ENCODE measurements at regions not wholly inside any gene's neighbourhood (a gene's known extent, or its start where the extent isn't known, plus 50 kb on each side); places are given as distances from the start of the nearest gene placed in this dataset.

DNA sequence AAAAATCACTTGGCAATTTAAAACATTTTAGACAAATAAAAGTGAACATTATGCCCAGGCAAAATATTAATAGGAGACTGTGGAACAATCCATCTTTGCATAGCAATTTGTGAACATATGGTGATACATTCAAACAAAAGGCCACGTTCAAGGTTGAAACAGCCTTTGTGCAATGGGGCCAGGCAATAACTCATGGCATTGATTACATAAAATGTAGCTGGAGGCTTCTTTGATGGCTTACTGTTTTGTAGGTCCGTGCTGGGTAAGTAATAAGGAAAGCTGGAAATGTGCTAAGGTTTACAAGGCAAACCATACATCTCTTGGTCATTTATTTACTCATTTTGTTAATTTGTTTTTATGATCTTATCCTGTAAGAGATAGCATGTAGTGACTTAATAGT is 651.8 kb downstream of the KCTD16 start:
- no peak for DNase-seq (ENCODE audit: low read depth)

DNA sequence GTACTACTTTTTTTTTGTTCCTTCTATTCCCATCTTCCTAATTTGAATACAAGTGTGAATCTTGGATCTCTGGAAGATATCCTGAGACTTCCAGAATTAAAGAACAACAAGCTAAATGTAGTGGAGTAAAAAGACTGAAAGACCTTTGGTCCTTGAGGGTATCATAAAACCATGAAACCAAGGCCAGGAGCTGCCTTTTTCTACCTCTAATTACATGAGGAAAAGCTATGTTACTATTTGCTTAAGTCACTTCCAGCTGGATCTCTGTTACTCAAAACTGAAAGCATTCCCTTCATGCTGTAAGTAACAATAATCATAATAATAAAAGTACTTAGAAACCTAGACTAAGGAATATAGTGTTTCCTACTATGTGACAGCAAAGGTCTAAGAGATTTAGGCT is 649.6 kb downstream of the KCTD16 start:
- DNase-seq (ENCODE audit: low read depth): no peak

DNA sequence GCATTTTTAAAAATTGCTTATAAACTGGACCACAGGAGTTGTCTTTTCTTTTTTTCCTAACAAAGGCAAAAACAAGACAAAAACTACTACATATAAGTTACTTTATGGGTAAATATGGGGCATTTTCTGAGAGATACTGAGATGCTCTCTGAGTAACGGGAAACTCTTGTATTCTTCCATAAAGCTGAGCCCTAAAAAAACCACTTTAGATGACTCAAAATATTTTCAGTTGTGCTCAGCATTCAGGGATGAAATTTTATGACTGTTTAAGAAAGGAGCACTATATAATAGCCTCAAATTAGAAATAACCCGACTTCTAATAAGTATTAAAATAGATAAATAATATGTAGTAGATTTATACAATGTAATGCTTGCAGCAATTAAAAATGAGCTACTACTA is 644.5 kb downstream of the KCTD16 start:
- DNase-seq (ENCODE audit: low read depth): no peak

DNA sequence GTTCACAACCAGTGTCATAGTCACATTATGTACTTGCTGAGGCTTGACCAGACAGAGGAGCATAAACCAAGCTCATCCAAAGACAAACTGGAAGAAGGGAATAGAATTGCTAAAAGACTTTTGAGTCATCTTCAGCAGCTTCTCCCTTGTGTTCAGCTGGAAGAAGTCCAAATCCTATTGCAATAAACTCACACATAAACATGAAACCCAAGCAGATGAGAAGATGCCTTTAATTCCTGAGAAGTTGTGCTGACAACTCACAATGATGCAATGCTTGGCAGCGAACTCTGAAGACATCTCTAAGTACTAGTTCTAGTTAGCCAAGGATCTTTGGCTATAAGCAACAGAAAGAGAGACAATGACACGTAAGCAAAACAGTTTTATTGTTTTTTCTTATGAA is 642.1 kb downstream of the KCTD16 start:
- DNase-seq (ENCODE audit: low read depth): no peak

DNA sequence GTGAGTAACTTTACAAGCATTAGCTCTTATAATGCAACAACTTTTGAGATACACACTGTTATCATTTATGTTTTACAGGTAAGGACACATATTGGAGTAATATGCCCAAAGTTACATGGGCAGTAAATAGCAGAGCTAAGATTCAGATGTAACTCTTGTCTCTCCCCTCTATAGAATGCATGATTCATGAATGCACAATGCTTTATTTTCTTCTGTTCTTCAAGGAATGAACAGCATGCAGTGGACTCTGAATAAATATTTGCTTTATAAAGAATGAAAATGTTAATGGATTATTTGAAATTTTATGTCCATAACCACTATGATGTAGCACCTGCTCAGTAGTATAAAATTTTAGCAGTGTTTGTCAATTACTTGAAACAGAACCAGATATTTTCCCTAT is 629.5 kb downstream of the KCTD16 start:
- no peak for DNase-seq (ENCODE audit: low read depth)

DNA sequence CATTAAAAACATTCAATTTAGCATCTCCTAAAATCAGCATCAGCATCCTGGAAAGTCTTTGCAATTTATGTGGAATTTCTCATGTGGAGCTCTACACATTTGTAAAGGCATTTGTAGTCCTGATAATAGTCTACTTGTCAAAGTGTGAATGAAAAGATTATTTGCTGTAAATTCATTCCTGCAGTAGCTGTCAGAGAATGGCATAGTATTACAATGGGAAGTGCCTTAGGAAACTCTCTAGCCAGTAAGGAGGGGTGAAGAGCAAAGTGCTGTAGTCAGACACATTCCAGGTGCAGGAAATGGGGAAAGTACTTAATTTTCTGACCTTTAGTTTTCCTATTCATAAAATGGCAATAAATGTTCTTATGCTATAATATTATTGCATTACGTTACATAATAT is 627.9 kb downstream of the KCTD16 start:
- no peak for DNase-seq (ENCODE audit: low read depth)

DNA sequence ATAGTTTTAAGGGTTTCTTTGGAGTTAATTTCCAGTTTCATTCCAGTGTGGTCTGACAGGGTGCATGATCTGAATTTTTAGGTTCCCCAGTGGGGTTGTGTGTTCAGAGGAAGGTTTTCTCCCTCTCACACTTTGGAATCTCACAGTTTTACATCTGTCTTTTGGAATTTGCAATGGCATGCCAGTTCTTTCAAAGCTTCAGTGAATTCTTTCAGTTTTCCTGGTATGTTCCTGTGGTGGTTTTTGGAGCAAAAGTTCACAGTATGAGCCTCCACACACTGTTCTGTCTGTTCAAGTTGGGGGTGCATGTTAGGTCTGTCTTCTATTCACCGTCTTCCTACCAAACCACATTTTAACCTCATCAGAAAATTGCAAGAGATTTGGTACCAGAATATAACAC is 624.2 kb downstream of the KCTD16 start:
- DNase-seq (ENCODE audit: low read depth): no peak

DNA sequence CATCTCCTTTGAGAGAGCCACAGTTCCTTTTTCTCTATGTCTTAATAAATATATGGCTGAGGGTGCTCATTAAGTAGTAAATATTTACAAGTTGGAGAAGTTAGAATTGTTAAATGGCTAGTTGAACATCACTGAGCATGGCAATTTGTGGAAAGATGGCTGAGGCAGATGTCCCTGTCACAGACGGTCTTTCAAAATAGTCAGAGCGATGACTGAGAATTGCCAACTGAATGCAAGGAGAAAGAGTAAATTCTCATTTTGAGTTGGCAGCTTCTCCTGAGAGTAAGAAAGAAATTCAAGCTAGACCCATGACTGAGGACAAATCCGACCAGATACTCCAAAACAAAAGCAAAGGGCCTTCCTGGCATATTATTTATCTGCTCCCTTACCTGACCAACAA is 617.9 kb downstream of the KCTD16 start:
- DNase-seq (ENCODE audit: low read depth): no peak

DNA sequence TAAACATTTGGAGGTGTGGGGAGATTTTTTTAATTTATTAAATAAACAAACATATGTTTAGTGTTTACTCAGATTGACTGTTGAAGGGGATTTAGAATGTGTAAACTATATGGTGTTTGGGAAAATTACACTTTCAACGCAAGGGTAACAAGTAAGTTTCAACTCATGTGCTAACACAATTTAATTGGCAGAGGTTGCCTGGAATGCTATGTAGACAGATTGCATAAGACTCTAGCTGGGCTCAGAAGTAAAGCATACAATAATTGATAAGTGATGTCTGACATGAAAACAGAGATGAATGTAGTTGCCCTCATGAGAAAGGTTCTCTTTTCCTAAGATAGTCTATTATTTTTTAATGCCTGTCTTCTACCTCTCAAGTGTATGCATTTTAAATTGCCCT is 617.4 kb downstream of the KCTD16 start:
- DNase-seq (ENCODE audit: low read depth): no peak

DNA sequence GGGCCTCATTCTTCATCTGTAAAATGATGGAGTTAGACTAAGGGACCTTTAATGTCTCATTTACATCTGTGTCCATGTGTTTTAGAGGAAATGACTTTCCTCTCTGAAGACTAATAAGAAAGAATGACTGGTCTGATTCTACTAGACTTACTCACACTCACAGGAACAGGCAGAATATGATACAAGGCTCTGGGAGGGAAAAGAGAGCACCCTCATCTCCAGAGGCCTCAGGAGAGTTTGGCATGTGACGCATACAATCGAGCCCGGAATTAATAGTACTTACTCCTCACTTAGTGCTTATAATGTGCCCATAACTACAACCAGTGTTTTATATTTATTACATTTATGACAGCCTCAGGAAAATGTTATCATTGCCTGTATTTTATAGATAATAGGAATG is 608.7 kb downstream of the KCTD16 start:
- DNase-seq (ENCODE audit: low read depth): no peak

DNA sequence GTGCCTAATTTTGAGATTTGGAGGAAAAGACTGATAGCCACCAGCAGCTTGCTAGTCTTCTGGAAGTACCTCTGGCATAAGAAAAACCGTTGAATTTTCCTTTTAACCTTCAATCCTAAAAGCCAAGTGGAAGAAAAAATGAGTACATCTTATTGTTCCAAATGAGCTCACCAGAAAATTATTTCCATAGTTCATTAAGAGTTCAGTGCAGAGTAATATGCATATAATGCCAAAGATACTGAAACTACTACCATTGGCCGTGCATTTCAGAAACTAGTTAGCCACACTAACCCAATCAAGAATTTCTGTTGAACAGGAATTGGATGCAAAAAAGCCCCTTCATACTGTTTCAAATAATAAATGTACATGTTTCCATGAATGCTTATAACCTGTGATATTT is 607.9 kb downstream of the KCTD16 start:
- DNase-seq (ENCODE audit: low read depth): no peak

DNA sequence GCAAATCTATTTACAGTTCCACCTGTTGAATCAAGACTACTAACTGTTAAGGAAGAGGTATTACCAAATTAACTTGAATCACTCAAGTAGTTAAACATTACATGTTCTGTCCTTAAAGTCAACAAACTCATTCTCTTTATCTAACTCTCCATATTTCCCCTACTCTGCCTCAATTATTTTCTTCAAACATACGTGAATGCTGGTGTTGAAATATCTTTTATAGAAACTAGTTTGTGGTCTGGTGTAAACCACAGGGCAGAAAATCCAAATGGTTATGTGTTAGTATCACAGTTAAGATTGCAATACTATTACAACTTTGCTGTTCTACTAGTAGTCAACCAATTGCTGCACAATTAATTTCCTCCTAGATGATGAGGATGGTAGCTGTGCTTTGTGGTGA is 603.5 kb downstream of the KCTD16 start:
- DNase-seq (ENCODE audit: low read depth): no peak

DNA sequence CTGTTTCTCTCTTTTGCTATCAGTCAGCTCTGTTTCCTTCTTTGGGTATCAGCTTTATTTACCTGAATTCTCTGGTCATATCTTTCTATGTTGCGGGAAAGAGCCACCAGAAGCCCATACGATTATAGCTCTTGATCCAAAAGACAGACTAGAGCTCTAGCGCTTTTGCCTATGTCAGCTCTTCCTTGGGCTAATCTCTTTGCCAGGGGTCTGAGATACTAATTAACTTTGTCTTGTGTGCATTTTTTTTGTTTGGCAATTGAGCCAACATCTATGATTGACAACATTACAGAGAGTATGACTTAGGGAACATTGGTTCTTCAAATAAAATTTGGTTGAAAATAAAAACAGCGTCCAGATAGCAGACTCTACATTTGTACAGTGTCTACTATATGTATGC is 603.0 kb downstream of the KCTD16 start:
- DNase-seq (ENCODE audit: low read depth): no peak

DNA sequence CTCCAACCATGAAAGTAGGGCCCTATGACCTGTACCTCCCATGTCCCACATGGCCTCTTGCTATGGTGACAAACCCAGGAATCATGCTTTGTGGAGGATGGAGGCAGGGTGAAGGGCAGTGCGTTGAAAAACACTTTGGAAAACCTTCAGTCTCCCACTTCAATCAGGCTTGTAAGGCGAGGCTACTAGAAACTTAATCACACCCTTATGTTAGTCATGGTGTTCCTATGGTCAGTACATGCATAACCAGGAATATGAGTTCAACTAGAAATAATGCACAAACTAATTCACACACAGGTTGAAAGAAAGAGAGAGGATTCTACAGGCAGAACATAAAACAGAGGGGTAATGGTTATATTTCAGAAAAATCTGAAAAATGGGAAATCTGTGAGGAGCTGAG is 601.1 kb downstream of the KCTD16 start:
- DNase-seq (ENCODE audit: low read depth): no peak

DNA sequence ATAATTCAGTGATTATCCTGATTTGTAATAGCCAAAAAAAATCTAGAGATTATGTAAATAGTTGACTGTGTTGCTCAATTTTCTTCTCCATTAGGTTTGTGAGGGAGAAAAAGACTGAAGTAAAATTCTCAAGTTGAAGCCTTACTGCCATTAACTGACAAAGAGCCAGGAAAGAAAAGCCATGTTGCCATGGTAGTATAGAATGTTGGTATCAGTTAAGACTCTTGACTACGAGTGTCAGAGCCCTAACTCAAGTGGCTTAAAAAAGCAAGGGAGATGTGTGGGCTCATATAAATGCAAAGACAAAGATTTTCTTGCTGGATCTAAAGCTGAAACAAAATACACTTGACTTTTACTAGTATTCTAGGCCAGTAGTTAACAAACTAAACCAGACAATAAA is 571.7 kb downstream of the KCTD16 start:
- no peak for DNase-seq (ENCODE audit: low read depth)

DNA sequence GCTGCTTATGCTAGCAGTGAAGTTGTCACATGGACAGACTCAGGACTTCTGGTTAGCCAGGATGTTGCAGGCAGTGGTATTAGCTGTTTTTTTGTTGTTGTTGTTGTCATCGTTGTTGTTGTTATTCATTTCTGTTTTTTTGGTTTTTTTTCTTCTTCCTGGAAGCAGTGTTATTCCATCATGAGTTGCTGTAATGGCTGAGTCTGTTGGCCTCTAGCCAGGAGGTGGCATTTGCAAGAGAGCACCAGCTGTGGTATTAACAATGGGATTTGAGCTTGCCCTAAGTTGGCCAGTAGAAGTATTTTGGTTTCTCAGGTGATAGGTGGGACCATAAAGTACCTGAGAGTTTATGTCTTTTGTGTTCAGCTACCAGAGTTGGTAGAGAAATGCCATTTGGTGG is 561.1 kb downstream of the KCTD16 start:
- DNase-seq (ENCODE audit: low read depth): no peak

DNA sequence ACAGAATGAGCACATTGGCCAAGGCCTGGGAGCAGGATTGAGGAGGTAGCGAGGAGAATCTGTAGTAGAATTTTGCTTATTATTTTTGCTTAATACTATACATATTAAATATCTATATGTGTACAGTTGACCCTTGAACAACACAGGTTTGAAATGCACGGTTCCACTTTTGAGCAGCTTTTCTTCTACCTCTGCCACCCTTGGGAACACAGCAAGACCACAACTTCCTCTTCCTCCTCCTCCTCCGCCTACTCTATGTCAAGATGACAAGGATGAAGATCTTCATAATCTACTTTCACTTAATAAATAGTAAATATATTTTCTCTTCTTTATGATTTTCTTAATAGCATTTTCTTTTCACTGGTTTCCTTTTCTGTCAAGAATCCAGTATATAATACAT is 541.4 kb downstream of the KCTD16 start:
- no peak for DNase-seq (ENCODE audit: low read depth)

DNA sequence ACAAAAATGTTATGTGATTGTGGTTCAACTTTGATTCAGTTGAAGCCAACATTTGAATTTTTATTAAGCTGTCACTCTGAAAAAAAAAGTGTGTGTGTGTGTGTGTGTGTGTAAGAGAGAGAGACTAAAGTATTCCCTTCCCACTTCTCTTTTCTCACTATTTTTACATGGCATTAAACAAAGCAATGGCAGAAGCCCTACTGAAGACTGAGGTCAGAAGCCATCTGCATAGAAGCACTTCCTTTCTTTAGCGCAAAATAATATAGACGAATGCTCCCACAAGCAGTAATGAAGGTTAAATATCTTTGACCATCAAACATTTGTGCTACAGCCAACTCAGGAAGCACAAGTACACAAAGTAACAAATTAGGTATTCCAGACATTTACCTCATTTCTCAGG is 540.5 kb downstream of the KCTD16 start:
- no peak for DNase-seq (ENCODE audit: low read depth)

DNA sequence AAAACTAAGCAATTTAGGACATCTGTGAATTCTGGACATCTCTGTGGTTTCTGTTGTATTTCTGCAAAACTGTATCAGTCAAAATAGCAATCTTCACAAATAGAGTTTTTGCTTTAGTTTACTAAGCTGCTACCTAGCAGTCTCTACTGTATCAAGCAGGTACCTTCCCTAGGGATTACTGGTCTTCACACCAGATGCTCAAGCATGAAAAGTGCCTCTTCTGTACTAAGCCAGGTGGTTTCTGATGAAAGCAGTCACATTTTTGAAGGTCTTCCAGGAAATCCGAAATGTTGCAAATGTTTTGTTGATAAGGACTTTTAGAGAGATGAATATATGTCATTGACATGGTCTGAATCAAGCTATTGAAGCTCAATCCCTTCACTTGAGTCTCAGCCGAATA is 540.0 kb downstream of the KCTD16 start:
- no peak for DNase-seq (ENCODE audit: low read depth)

DNA sequence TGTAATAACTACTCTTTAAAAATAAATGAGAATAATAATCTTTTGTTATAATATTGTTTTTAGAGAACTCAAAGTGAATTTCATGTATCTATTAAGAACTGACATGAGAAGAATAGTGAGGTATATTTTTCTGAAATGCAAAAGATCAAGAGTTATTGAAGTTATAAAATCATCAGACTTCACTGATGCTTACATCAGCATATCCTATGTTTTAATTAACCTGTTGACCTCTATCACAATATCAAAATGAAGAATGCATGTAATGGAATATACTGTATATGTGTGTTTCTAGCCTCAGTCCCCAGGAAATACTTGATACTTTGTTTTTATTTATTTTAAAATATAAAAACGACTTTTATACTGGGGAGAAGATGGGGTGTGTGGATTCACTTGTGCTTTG is 533.1 kb downstream of the KCTD16 start:
- DNase-seq (ENCODE audit: low read depth): no peak

DNA sequence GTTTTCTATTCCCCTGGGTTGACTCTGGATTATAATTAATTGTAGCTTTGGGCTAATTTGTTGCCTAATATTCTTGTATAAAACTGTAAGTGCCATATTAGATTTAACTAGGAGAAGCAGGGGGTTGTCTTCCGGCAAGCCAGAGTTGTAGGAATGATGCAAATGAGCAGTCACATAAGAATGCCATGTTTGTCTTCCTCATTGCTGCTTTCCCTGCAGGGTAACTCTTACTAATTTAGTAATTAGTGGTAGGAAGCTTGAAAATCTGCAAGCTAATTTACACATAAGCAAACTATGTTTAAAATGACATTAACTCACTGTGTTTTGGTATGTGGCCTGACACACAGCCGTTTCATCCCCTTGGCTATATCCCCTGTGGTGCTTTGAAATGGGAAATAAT is 527.8 kb downstream of the KCTD16 start:
- DNase-seq (ENCODE audit: low read depth): no peak

DNA sequence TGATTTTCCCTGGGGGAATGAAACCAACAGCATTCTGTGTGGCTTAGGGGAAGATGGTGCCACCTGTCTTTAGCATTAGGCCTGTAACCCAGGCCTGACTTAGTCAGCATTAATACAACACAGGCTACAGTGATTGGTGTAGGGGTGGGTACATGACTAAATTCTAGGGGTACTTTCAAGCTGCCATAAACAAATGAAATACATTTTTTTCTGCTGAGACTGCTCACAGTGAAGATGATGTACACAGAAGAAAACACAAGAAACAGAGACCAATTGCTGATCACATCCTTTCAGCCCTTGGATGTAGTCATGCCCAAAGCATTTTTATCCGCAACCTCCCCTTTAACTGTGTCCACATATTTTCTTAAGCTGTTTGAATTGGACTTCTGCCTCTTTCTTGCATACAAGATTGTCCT is 527.2 kb downstream of the KCTD16 start:
- no peak for DNase-seq (ENCODE audit: low read depth)

DNA sequence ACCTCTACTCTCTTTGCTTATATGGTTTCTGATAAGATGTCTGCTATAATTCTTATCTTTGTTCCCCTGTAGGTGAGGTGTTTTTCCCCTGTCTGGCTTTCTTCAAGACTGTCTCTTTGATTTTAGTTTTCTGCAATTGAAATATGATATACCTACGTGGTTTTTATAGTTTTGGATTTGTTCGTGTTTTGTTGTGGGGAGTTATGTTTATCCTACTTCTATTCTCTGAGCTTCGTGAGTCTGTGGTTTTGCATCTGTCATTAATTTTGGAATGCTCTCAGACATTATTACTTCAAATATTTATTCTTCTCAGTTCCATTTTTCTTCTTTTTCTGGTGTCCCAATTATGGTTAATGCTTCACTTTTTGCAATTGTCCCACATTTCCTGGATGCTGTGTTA is 521.3 kb downstream of the KCTD16 start:
- no peak for DNase-seq (ENCODE audit: low read depth)

DNA sequence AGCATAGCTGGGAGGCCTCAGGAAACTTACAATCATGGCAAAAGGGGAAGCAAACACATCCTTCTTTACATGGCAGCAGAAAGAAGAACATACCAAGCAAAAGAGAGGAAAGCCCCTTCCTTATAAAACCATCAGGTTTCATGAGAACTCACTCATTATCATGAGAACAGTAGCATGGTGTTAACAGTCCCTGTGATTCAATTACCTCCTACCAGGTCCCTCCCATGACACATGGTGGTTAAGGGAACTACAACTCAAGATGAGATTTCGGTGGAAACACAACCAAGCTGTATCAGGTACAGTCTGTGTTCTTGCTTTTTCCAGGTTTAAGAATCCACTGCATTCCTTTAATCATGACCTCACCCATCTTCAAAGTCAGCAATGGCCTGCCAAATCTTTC is 514.2 kb downstream of the KCTD16 start:
- no peak for DNase-seq (ENCODE audit: low read depth)

DNA sequence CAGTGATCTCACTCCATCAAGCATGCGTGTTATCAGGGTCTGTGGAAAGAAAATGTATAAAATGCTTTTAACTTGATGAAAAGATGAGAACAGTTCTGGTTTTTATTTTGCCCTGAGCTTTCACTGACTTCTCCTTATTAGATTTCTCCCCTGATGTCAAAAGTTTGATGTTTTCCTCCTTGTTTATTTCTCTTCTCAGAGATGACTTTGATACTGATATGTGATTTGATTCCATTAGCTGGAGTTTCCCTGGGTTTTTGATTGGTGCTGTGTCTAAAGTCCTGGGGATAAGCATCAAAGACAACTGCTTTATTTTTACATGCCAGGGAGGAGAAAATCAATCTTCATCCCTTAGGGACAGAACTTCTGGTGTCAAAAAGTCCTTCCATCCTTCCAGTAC is 510.0 kb downstream of the KCTD16 start:
- no peak for DNase-seq (ENCODE audit: low read depth)

DNA sequence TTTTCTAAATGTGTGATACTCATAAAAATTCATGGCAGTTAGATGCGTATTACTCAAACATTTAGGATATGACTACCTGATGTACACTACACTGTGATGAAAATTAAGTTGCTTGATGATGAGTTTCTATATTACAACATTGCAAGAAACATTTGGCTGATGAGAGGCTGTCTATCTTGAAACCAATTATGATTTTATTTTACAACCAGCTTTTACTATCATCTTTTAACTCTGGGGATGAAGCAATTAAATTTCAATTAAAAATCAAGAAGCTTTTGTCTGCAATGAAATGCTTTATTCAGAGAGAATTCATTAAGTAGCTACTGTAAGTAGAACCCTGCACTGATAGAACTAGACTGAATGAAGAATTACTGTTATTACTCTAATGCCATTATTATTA is 500.4 kb downstream of the KCTD16 start:
- no peak for DNase-seq (ENCODE audit: low read depth)
